SHP77 (cell line): ENCODE measurements at regions not wholly inside any gene's neighbourhood (a gene's known extent, or its start where the extent isn't known, plus 50 kb on each side); places are given as distances from the start of the nearest gene placed in this dataset.
"Not testable (repeated sequence)": the region's sequence is repeated elsewhere in the genome, so short reads cannot be mapped to it uniquely, and the experiment has no call there.

Experiments
- DNase-seq, 2 experiments: peaks; one replicate each; lab custom pipeline; 2025; lab: John Stamatoyannopoulos, UW

DNA sequence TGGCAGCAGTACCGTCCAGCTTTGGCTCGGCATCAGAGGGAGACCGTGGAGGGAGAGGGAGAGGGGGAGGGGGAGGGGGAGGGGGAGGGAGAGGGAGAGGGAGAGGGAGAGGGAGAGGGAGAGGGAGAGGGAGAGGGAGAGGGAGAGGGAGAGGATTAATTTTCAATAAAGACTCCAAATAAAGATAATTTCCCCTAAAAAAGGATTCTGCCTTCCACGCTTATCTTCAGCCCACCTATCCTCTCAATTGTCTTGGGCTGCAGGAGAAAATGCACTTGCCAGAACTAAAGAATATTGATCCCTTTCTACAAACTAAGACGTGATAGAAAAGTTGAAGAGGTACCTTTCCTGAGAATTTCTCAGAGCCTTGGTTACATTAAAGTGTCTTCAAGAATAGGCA is 206.9 kb upstream of the CBLB start:
- DNase-seq: not testable (repeated sequence)

- DNase-seq: no peak
Observed at GRCh38 chr3:106078635-106079034, 209.8 kb upstream of the CBLB start.

DNA sequence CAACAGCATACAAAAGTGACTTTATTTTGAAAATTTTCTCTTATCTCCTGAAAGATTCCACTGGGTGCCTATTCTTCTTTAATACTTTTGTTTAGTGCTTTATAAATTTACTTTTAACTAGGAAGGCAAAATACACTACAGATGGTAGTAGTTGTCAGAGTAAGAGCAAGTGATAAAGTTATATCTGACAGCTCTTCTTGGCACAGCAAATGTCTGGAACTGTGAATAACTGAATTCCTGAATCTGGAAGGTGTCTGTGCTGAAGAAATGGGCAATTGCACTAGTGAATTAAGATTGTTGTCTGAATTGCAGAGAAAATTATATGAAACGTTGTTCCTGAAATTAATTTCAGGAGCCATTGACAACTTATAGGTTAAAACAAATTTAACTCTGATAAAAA is 213.8 kb upstream of the CBLB start:
- no peak for DNase-seq

GRCh38 chr3:106083207-106083606 is 214.4 kb upstream of the CBLB start:
- no peak for DNase-seq

GRCh38 chr3:106083854-106084253 is 215.0 kb upstream of the CBLB start:
- no peak for DNase-seq

- DNase-seq: no peak
Observed at GRCh38 chr3:106086038-106086437, 217.2 kb upstream of the CBLB start.

DNA sequence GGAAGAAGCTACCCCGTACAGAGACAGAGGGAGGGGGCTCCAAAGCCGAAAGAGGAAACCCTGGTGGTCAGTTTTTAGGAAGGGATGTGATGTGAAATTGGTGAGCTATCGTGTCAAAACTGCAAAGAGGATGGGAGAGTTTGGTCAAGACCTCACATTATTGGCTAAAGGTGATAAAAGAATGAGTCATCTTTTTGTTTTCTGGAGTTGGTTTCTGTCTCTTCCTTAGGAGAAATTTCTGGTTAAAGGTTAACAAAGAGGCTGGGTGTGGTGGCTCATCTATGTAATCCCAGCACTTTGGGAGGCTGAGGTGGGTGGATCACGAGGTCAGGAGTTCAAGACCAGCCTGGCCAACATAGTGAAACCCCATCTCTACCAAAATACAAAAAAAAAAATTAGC is 217.8 kb upstream of the CBLB start:
- no peak for DNase-seq

DNA sequence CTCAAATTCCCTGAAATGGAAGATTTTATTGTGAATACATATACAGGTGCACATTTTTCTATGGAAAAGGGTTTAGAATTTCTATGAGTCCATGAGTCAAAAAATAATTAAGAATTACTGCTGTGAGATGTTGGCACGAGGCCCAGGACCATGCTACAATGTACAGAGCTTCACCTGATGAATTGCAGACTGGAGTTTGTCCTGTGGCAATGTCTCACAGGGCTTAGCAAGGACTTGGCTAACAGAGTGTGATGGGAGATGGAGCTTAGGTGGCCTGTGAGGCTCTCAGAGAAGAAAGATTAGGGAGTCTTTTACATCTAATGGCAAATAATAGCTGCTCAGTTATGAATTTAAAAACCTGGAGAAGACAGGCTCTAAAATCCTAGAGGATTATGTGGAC is 219.5 kb upstream of the CBLB start:
- no peak for DNase-seq

DNA sequence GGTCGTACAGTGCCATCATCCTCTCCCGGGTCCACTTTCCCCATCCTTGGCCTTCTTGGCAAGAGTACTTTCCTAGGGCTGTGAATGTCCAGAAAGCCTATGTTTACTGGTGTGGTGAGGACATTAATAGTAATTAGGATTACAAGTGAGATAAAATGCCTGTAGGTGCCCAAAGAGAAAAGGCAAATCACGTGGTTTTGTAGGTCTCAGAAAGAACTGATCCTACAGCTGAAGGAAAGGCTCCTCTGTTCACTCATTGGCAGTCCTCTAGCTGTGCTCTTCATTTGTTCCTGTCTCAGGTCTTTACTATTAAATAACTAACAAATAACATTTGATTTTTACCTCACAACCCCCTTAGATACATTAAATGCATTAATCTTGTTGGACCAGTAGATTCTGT is 220.1 kb upstream of the CBLB start:
- DNase-seq: no peak

DNA sequence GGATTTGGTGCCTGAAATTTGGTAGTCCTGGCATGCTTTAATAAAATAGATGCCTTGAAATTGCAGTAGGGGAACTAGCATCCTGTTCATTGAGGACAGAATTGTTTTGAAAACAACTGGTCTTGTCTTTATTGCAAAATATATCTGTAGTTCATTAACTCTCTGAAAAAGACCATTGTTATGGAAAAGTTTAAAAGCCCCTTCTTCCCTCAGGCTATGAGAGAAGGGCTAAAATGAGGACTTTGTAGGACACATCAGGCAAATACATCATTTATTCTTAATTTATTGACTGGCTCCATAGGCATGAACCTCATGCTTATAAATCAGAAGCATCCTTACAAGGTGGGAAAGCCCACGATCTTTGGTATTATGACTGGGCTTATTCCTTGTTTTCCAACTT is 221.0 kb upstream of the CBLB start:
- no peak for DNase-seq

GRCh38 chr3:106092792-106093191 is 224.0 kb upstream of the CBLB start:
- no peak for DNase-seq

GRCh38 chr3:106093616-106094015 is 224.8 kb upstream of the CBLB start:
- no peak for DNase-seq

GRCh38 chr3:106097817-106098435 is 229.1 kb upstream of the CBLB start:
- DNase-seq: no peak

DNA sequence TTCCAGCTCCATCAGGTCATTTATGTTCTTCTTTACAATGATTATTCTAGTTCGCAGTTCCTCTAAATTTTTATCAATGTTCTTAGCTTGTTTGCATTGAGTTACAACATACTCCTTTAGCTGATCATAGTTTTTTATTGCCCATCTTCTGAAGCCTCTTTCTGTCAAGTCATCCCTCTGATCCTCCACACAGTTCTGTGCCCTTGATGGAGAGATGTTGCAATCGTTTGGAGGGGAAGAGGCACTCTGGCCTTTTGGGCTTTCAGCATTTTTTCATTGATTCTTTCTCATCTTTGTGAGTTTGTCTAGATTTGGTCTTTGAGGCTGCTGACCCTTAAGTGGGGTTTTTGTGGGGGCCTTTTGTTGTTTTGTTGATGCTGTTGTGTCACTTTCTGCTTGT is 234.6 kb upstream of the CBLB start:
- no peak for DNase-seq

DNA sequence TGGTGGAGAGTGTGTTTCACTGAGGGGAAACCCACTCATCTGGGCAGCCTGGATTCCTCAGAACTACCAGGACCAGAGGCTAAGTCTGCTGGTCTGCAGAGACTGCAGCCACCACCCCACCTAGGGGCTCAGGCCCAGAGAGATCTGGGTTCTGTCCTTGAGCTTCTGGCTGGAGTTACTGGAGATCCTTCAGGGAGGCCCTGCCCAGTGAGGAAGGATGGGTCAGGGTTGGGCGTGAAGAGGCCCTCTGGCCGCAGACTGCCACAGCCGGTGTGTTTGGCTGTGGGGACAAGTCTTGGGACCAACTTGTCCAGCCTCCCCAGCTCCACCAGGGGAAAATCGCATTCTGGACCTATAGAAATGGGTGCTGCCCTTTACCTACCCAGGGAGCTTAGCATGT is 235.3 kb upstream of the CBLB start:
- DNase-seq: no peak

DNA sequence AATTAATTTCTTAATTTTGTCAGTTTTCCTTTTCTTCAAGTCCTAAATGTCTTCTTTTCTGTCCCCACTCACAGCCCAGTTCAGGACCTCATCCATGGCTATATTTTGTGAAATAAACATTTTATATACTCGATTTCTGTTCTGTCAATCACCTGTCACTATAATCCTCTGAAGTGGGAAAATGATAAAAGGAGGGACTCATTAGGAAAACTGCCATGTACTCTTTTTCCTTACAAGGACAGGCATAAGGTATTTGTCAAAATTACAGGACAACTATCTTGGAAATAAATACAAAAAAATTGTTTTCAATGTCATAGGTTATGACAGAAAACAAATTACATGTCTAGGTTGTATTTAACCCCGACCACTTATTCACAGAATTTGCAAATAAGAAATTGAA is 240.1 kb upstream of the CBLB start:
- no peak for DNase-seq

DNA sequence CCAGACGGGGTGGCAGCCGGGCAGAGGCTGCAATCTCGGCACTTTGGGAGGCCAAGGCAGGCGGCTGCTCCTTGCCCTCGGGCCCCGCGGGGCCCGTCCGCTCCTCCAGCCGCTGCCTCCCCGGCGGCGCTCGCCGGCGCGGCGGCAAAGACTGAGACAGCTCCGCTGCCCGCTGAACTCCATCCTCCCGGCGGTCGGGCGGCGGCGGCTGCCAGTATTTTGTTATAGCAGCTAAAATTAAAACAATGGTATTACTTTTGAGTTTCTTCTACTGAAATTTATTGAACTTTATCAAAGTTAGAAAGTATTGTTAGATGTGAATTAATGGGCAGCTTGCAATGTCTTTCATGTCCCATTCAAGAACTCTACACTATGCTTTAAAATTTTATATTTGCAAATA is 243.7 kb upstream of the CBLB start:
- not testable (repeated sequence) for DNase-seq

DNA sequence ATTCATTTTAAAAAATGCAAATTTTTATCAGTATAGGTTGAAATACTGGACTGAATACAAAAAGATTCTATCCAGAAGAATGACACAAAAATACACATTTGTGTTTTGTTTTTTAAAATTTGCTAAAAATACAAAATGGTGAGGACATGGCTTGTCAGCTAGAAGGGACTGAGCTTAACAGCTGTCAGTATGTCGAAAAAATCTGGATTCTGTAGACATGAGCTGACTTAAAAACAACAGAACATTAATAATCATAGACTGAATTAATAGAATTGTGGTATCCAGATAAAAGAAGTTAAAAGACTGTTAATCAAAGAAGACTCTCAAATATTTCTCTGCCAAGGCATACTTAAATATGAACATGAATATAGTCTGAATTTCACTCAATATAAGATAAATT is 244.9 kb upstream of the CBLB start:
- DNase-seq: no peak

DNA sequence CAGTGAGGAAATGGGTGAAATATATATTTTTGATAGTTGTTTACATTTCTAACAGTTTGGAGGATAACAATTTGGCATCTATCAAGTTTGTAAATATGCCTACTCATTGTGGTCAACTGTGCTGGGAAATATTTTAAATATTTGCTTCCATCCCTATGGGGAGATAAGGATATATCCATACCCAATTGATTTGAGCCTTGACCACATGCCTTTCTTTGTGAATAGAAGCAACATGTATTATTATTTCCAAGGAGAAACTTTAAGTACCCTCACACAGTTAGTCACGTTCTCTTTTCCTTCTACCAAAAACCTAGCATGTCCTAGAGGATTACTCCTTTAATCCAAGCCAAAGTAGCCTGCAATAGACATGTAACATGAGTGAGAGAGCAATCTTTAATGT is 245.4 kb upstream of the CBLB start:
- DNase-seq: no peak

DNA sequence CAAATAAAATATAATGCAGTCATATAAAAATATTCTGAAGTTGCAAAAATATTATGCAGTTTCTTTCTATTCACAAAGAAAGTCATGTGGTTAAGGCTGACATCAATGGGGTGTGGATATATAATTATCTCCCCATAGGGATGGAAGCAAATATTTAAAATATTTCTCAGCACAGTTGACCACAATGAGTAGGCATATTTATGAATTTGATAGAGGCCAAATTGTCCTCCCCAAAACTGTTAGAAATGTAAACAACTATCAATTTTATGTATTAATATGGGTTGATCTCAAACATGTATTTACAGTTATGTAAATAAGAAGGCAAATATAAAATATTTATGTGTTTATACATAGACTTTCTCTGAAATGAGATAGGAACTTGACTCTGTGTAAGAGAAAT is 246.0 kb upstream of the CBLB start:
- DNase-seq: no peak

- DNase-seq: no peak
Observed at GRCh38 chr3:106115557-106115956, 246.7 kb upstream of the CBLB start.

- no peak for DNase-seq
Observed at GRCh38 chr3:106116733-106117489, 248.1 kb upstream of the CBLB start.

- no peak for DNase-seq
Observed at GRCh38 chr3:106117490-106117858, 248.7 kb upstream of the CBLB start.

DNA sequence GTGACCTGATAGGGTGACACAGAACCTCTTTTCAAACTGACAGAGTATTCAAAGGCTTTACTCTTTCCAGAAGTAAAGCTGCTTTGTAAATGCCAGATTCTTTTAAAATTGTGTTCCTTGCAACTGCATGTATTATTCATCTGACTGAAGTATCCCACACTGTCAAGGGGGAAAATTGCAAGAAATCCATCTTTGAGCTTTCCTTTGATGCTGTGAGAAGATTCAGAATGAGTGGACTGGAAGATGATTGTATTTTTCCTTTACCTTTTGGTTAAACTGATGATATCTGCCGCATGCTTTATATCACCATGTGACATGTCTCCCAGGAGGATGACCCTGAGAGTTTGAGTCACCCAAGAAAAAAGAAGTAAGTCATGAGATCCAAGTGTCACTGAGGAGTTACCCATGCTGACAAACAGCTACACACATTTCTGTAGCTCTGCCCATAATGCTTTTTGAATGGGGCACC is 250.8 kb upstream of the CBLB start:
- DNase-seq: no peak
